MM.1S (cell line): ENCODE measurements at regions not wholly inside any gene's neighbourhood (a gene's known extent, or its start where the extent isn't known, plus 50 kb on each side); places are given as distances from the start of the nearest gene placed in this dataset.

Experiments
- DNase-seq: peaks from one replicate; pipeline ENCODE4 v3.0.0-alpha.2; 2015
- H2AFZ ChIP-seq: fragments of 300-600 bp; sonication (generic); 2 replicates; pipeline ENCODE4 v1.6.0; 2016; ENCODE audit warnings: antibody characterized with exemption, low read length
- H3F3A ChIP-seq: fragments of 300-600 bp; sonication (generic); 2 replicates; pipeline ENCODE4 v1.6.1; 2016; ENCODE audit warnings: mild to moderate bottlenecking, antibody characterized with exemption, low read length, moderate library complexity, mixed read lengths; ENCODE audit not compliant: insufficient read depth
- H3K27ac ChIP-seq: fragments of 300-600 bp; sonication (generic); 2 replicates; pipeline ENCODE4 v1.5.1; 2016; ENCODE audit warnings: mild to moderate bottlenecking, low read length
- H3K27me3 ChIP-seq: fragments of 300-600 bp; sonication (generic); replicated peaks from 2 replicates; pipeline ENCODE4 v1.6.0; 2016; ENCODE audit warnings: low read length; ENCODE audit not compliant: insufficient read depth
- H3K36me3 ChIP-seq: fragments of 300-600 bp; sonication (generic); replicated peaks from 2 replicates; pipeline ENCODE4 v1.6.1; 2016; ENCODE audit warnings: mild to moderate bottlenecking, low read length, mixed read lengths; ENCODE audit not compliant: insufficient read depth
- H3K4me1 ChIP-seq: fragments of 300-600 bp; sonication (generic); 2 replicates; pipeline ENCODE4 v1.6.1; 2016; ENCODE audit warnings: low read length, mixed read lengths
- H3K4me2 ChIP-seq: fragments of 300-600 bp; sonication (generic); 2 replicates; pipeline ENCODE4 v1.6.0; 2016; ENCODE audit warnings: low read depth, low read length
- H3K4me3 ChIP-seq: fragments of 300-600 bp; sonication (generic); 2 replicates; pipeline ENCODE4 v1.5.1; 2016; ENCODE audit warnings: low read length, mixed read lengths
- H3K79me2 ChIP-seq: fragments of 300-600 bp; sonication (generic); 2 replicates; pipeline ENCODE4 v1.6.1; 2016; ENCODE audit warnings: mixed run types, low read length, mixed read lengths
- H3K9ac ChIP-seq: fragments of 300-600 bp; sonication (generic); 2 replicates; pipeline ENCODE4 v1.6.1; 2016; ENCODE audit warnings: low read length, mixed read lengths
- H3K9me2 ChIP-seq: fragments of 300-600 bp; sonication (generic); replicated peaks from 2 replicates; pipeline ENCODE4 v1.6.1; 2016; ENCODE audit warnings: mild to moderate bottlenecking, low read length, mixed read lengths; ENCODE audit not compliant: insufficient read depth
- H3K9me3 ChIP-seq: fragments of 300-600 bp; sonication (generic); replicated peaks from 2 replicates; pipeline ENCODE4 v1.6.1; 2016; ENCODE audit warnings: mild to moderate bottlenecking, low read length, mixed read lengths; ENCODE audit not compliant: insufficient read depth
- H4K20me1 ChIP-seq: fragments of 300-600 bp; sonication (generic); 2 replicates; pipeline ENCODE4 v1.6.1; 2016; ENCODE audit warnings: mild to moderate bottlenecking, low read length, moderate library complexity, mixed read lengths; ENCODE audit not compliant: insufficient read depth
- CTCF ChIP-seq: fragments of 300-600 bp; sonication (generic); IDR thresholded peaks from 2 replicates; pipeline ENCODE4 v1.5.1; 2016; ENCODE audit warnings: antibody characterized with exemption, low read length, mixed read lengths
- EZH2 ChIP-seq: fragments of 300-600 bp; sonication (generic); optimal IDR thresholded peaks from 2 replicates; pipeline ENCODE3; 2017; ENCODE audit warnings: low read depth, mild to moderate bottlenecking, antibody characterized with exemption, low read length, mixed read lengths
- EZH2phosphoT487 ChIP-seq: fragments of 300-600 bp; sonication (generic); IDR thresholded peaks from 2 replicates; pipeline ENCODE4 v1.6.1; 2018; ENCODE audit warnings: antibody characterized with exemption, low read length

DNA sequence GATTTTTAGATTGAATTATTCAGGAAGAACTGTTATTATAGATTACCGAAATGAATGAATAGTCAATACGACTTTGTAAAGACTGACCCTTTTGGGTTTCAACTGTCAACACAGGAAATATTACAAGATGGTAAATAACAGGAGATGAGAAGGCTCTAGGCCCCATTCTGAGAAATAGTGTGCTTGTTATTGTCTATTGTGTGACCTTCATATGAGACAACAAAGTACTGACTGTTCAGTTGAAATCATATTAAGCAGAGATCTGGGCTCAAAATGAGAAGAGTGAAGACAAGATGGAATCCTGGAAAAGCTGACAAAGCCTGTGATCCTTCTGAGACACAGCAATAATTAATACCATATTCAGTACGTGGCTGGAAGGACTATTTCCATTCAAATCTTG, 503.8 kb downstream of the INHBA start:
- TF ChIP-seq CTCF (no peak), EZH2phosphoT487 (no peak), EZH2 (no peak)
- Histone ChIP-seq H3K9me3 (no peaks in the 10 kb centered on the region), H4K20me1 (no peaks in the 10 kb centered on the region), H3K4me2 (no peak overlapping the region), H3K4me1 (no peaks in the 10 kb centered on the region), H3K9me2 (no peaks in the 10 kb centered on the region), H3K36me3 (no peaks in the 10 kb centered on the region), H2AFZ (no peak overlapping the region), H3K27ac (no peak overlapping the region), H3K79me2 (no peaks in the 10 kb centered on the region), H3K9ac (no peak overlapping the region), H3K27me3 (no peaks in the 10 kb centered on the region), H3F3A (no peaks in the 10 kb centered on the region), H3K4me3 (no peak overlapping the region)
- DNase-seq = no peak

GRCh38 chr7:41198502-41198901, 504.4 kb downstream of the INHBA start:
- Histone ChIP-seq H3K9ac (no peak overlapping the region), H3K27ac (no peak overlapping the region), H3K4me1 (no peaks in the 10 kb centered on the region), H3F3A (no peaks in the 10 kb centered on the region), H3K9me3 (no peaks in the 10 kb centered on the region), H3K4me2 (no peak overlapping the region), H3K4me3 (no peak overlapping the region), H2AFZ (no peak overlapping the region), H4K20me1 (no peaks in the 10 kb centered on the region), H3K79me2 (no peaks in the 10 kb centered on the region), H3K36me3 (no peaks in the 10 kb centered on the region), H3K9me2 (no peaks in the 10 kb centered on the region), H3K27me3 (no peaks in the 10 kb centered on the region)
- no peak for TF ChIP-seq EZH2
- TF ChIP-seq EZH2phosphoT487 = no peak
- TF ChIP-seq CTCF = no peak
- no peak for DNase-seq

DNA sequence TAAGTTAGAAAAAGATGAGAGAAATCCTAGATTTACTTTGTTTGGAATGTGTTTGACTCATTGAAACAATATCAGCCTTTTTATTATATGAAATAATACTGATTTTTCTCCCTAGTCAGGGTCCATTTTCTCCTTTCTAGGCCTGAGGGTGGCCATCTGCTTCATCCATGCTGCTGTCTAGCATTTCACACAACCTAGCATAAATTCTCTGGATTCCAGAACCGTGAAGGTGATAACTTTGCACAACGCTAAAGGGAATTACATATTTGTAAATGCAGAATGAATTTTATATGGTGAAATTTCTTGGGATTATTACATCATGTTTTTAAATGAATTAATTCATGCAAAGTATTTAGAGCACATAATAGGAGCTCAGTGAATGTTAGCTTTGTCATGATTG, 505.1 kb downstream of the INHBA start:
- Histone ChIP-seq H3K9me2 (no peaks in the 10 kb centered on the region), H2AFZ (no peak overlapping the region), H3K79me2 (no peaks in the 10 kb centered on the region), H3K4me3 (no peak overlapping the region), H3F3A (no peaks in the 10 kb centered on the region), H3K9me3 (no peaks in the 10 kb centered on the region), H3K4me1 (no peaks in the 10 kb centered on the region), H3K27ac (no peak overlapping the region), H4K20me1 (no peaks in the 10 kb centered on the region), H3K4me2 (no peak overlapping the region), H3K9ac (no peak overlapping the region), H3K27me3 (no peaks in the 10 kb centered on the region), H3K36me3 (no peaks in the 10 kb centered on the region)
- TF ChIP-seq EZH2phosphoT487 (no peak), CTCF (no peak), EZH2 (no peak)
- no peak for DNase-seq
